SK-N-SH treated with all-trans-retinoic acid at 6 μM for 48 hours (cell line): ENCODE measurements at regions not wholly inside any gene's neighbourhood (a gene's known extent, or its start where the extent isn't known, plus 50 kb on each side); places are given as distances from the start of the nearest gene placed in this dataset.

Source experiments
- ATAC-seq: fragments of 200-7000 bp; cut with Tn5 transposase; 3 replicates; pipeline ENCODE4 v1.9.1; 2020; ENCODE audit warnings: mild to moderate bottlenecking, moderate library complexity
- ARNTL ChIP-seq: fragments of 450-650 bp; formaldehyde crosslinking; IDR thresholded peaks from 2 replicates; pipeline ENCODE4 v1.5.0; 2020; ENCODE audit warnings: low read depth, mild to moderate bottlenecking, moderate library complexity, borderline replicate concordance
- BACH2 ChIP-seq: fragments of 250-450 bp; sonication (Bioruptor Pico); IDR thresholded peaks from 2 replicates; pipeline ENCODE4 v1.9.0; 2021; ENCODE audit warnings: mild to moderate bottlenecking, borderline replicate concordance
- ESRRG ChIP-seq: fragments of 250-450 bp; sonication (Bioruptor Pico); IDR thresholded peaks from 2 replicates; pipeline ENCODE4 v1.6.1; 2021; ENCODE audit warnings: mild to moderate bottlenecking
- GLIS3 ChIP-seq: fragments of 250-450 bp; sonication (Bioruptor Pico); IDR thresholded peaks from 2 replicates; pipeline ENCODE4 v1.5.0; 2020; ENCODE audit warnings: mild to moderate bottlenecking, moderate library complexity
- ISL1 ChIP-seq: fragments of 250-450 bp; sonication (Bioruptor Pico); IDR thresholded peaks from 2 replicates; pipeline ENCODE4 v2.1.2; 2022; ENCODE audit warnings: mild to moderate bottlenecking, moderate library complexity
- OSR1 ChIP-seq: fragments of 250-450 bp; sonication (Bioruptor Pico); IDR thresholded peaks from 2 replicates; pipeline ENCODE4 v1.8.0; 2022; ENCODE audit warnings: moderate library complexity, mild to moderate bottlenecking, inconsistent platforms
- POU6F1 ChIP-seq: fragments of 250-450 bp; sonication (Bioruptor Pico); IDR thresholded peaks from 2 replicates; pipeline ENCODE4 v1.8.0; 2021; ENCODE audit warnings: low read depth, mild to moderate bottlenecking, moderate library complexity, borderline replicate concordance
- PPARA ChIP-seq: fragments of 250-450 bp; sonication (Bioruptor Pico); IDR thresholded peaks from 2 replicates; pipeline ENCODE4 v1.5.0; 2020; ENCODE audit warnings: mild to moderate bottlenecking, borderline replicate concordance
- RARB ChIP-seq: fragments of 250-450 bp; sonication (Bioruptor Pico); IDR thresholded peaks from 2 replicates; pipeline ENCODE4 v1.8.0; 2021; ENCODE audit warnings: mild to moderate bottlenecking, moderate library complexity
- SNAI2 ChIP-seq: fragments of 250-450 bp; sonication (Bioruptor Pico); IDR thresholded peaks from 2 replicates; pipeline ENCODE4 v1.5.0; 2020; ENCODE audit warnings: mild to moderate bottlenecking, moderate library complexity
- TCF4 ChIP-seq: fragments of 250-450 bp; sonication (Bioruptor Pico); IDR thresholded peaks from 2 replicates; pipeline ENCODE4 v1.8.0; 2021; ENCODE audit warnings: mild to moderate bottlenecking, moderate library complexity, borderline replicate concordance
- TOX ChIP-seq: fragments of 250-450 bp; sonication (Bioruptor Pico); IDR thresholded peaks from 2 replicates; pipeline ENCODE4 v1.8.0; 2021; ENCODE audit warnings: mild to moderate bottlenecking, moderate library complexity, borderline replicate concordance
- TSHZ2 ChIP-seq: fragments of 250-450 bp; sonication (Bioruptor Pico); IDR thresholded peaks from 2 replicates; pipeline ENCODE4 v1.5.0; 2020; ENCODE audit warnings: mild to moderate bottlenecking, moderate library complexity
- ZC3H10 ChIP-seq: fragments of 250-450 bp; sonication (Bioruptor Pico); IDR thresholded peaks from 2 replicates; pipeline ENCODE4 v1.5.1; 2021; ENCODE audit warnings: mild to moderate bottlenecking, moderate library complexity
- ZFP3 ChIP-seq: fragments of 250-450 bp; sonication (Bioruptor Pico); IDR thresholded peaks from 2 replicates; pipeline ENCODE4 v1.5.0; 2020; ENCODE audit warnings: mild to moderate bottlenecking, moderate library complexity
- ZFP30 ChIP-seq: fragments of 450-650 bp; formaldehyde crosslinking; IDR thresholded peaks from 2 replicates; pipeline ENCODE4 v1.5.0; 2022; ENCODE audit warnings: mild to moderate bottlenecking, moderate library complexity
- ZNF565 ChIP-seq: fragments of 450-650 bp; formaldehyde crosslinking; conservative IDR thresholded peaks from 2 replicates; pipeline ENCODE4 v1.5.0; 2020; ENCODE audit warnings: low read depth, mild to moderate bottlenecking, moderate library complexity
- ZNF70 ChIP-seq: fragments of 450-650 bp; formaldehyde crosslinking; IDR thresholded peaks from 2 replicates; pipeline ENCODE4 v1.5.0; 2020; ENCODE audit warnings: mild to moderate bottlenecking, moderate library complexity
- ZNF8 ChIP-seq: fragments of 450-650 bp; formaldehyde crosslinking; IDR thresholded peaks from 2 replicates; pipeline ENCODE4 v1.5.0; 2020; ENCODE audit warnings: mild to moderate bottlenecking, moderate library complexity
- TF ChIP-seq, protein P1 (sequence below): fragments of 250-450 bp; sonication (Bioruptor Pico); IDR thresholded peaks from 2 replicates; pipeline ENCODE4 v1.5.1; 2021; ENCODE audit warnings: mild to moderate bottlenecking, moderate library complexity
- TF ChIP-seq, protein P2 (sequence below): fragments of 250-450 bp; sonication (Bioruptor Pico); IDR thresholded peaks from 2 replicates; pipeline ENCODE4 v1.8.0; 2020; ENCODE audit warnings: mild to moderate bottlenecking, moderate library complexity, borderline replicate concordance
- TF ChIP-seq, protein P3 (sequence below): fragments of 250-450 bp; sonication (Bioruptor Pico); IDR thresholded peaks from 2 replicates; pipeline ENCODE4 v1.5.1; 2020; ENCODE audit warnings: low read depth, mild to moderate bottlenecking, moderate library complexity

GRCh38 chr10:37654466-37654865 is 202.9 kb downstream of the ZNF248 start:
- TF ChIP-seq GLIS3 (CRISPR knock-in tag) = no peak
- no peak for TF ChIP-seq RARB (CRISPR knock-in tag)
- TF ChIP-seq ZFP3 (CRISPR knock-in tag) = no peak
- TF ChIP-seq TCF4 = no peak
- TF ChIP-seq, protein P1, sequence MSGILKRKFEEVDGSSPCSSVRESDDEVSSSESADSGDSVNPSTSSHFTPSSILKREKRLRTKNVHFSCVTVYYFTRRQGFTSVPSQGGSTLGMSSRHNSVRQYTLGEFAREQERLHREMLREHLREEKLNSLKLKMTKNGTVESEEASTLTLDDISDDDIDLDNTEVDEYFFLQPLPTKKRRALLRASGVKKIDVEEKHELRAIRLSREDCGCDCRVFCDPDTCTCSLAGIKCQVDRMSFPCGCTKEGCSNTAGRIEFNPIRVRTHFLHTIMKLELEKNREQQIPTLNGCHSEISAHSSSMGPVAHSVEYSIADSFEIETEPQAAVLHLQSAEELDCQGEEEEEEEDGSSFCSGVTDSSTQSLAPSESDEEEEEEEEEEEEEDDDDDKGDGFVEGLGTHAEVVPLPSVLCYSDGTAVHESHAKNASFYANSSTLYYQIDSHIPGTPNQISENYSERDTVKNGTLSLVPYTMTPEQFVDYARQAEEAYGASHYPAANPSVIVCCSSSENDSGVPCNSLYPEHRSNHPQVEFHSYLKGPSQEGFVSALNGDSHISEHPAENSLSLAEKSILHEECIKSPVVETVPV (CRISPR knock-in tag) = no peak
- TF ChIP-seq, protein P2, sequence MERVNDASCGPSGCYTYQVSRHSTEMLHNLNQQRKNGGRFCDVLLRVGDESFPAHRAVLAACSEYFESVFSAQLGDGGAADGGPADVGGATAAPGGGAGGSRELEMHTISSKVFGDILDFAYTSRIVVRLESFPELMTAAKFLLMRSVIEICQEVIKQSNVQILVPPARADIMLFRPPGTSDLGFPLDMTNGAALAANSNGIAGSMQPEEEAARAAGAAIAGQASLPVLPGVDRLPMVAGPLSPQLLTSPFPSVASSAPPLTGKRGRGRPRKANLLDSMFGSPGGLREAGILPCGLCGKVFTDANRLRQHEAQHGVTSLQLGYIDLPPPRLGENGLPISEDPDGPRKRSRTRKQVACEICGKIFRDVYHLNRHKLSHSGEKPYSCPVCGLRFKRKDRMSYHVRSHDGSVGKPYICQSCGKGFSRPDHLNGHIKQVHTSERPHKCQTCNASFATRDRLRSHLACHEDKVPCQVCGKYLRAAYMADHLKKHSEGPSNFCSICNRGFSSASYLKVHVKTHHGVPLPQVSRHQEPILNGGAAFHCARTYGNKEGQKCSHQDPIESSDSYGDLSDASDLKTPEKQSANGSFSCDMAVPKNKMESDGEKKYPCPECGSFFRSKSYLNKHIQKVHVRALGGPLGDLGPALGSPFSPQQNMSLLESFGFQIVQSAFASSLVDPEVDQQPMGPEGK (CRISPR knock-in tag) = no peak
- no peak for TF ChIP-seq POU6F1
- TF ChIP-seq TOX = no peak
- no peak for TF ChIP-seq ZNF565 (CRISPR knock-in tag)
- no peak for TF ChIP-seq ESRRG (CRISPR knock-in tag)
- TF ChIP-seq SNAI2 (CRISPR knock-in tag) = no peak
- no peak for TF ChIP-seq ZNF70 (CRISPR knock-in tag)
- TF ChIP-seq, protein P3, sequence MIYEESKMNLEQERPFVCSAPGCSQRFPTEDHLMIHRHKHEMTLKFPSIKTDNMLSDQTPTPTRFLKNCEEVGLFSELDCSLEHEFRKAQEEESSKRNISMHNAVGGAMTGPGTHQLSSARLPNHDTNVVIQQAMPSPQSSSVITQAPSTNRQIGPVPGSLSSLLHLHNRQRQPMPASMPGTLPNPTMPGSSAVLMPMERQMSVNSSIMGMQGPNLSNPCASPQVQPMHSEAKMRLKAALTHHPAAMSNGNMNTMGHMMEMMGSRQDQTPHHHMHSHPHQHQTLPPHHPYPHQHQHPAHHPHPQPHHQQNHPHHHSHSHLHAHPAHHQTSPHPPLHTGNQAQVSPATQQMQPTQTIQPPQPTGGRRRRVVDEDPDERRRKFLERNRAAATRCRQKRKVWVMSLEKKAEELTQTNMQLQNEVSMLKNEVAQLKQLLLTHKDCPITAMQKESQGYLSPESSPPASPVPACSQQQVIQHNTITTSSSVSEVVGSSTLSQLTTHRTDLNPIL (CRISPR knock-in tag) = no peak
- TF ChIP-seq OSR1 (CRISPR knock-in tag) = no peak
- TF ChIP-seq ISL1 (CRISPR knock-in tag) = no peak
- no peak for TF ChIP-seq ZFP30
- TF ChIP-seq ARNTL = no peak
- TF ChIP-seq BACH2 (CRISPR knock-in tag) = no peak
- no peak for TF ChIP-seq ZC3H10 (CRISPR knock-in tag)
- no peak for ATAC-seq

DNA sequence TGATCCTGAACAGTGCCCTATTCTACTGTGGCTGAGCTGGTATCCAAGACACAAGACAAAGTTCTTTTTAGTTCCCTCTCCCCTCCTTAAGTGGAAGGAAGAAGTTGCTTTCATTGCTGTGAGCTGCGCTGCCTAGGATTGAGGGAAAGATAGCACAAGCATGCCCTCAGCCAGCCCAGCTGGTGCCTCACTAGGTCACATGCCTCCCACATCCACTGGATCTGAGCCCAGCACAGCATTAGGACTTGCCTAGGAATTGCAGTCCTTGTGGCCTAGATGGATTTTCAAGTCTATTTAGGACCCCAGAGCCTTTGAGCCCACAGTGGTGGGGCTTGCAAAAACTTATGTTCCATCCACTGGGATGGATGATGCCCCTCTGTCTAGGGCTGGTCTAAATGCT is 214.2 kb downstream of the ZNF248 start:
- no peak for TF ChIP-seq ZC3H10 (CRISPR knock-in tag)
- no peak for TF ChIP-seq ZNF565 (CRISPR knock-in tag)
- no peak for TF ChIP-seq ZFP30
- no peak for TF ChIP-seq ZNF70 (CRISPR knock-in tag)
- TF ChIP-seq ZNF8 (CRISPR knock-in tag) = no peak
- TF ChIP-seq, protein P2 (CRISPR knock-in tag) = no peak
- TF ChIP-seq PPARA (CRISPR knock-in tag) = no peak
- TF ChIP-seq, all 23 proteins: peak for 0
- no peak for ATAC-seq

GRCh38 chr10:37640301-37640700 is 217.1 kb downstream of the ZNF248 start:
- TF ChIP-seq ZFP30 (no peak), PPARA (CRISPR knock-in tag) (no peak), TCF4 (no peak), OSR1 (CRISPR knock-in tag) (no peak), ZNF8 (CRISPR knock-in tag) (no peak), ZNF565 (CRISPR knock-in tag) (no peak), POU6F1 (no peak), ZNF70 (CRISPR knock-in tag) (no peak), TSHZ2 (CRISPR knock-in tag) (no peak), TOX (no peak)
- no peak for ATAC-seq
